ENCODE measurements at regions not wholly inside any gene's neighbourhood (a gene's known extent, or its start where the extent isn't known, plus 50 kb on each side); places are given as distances from the start of the nearest gene placed in this dataset.
"Not testable (repeated sequence)": the region's sequence is repeated elsewhere in the genome, so short reads cannot be mapped to it uniquely, and the experiment has no call there.

- no peak for DNase-seq (ENCODE audit: low read depth, low spot score)
These were observed 109.5 kb downstream of the SINHCAF start for GRCh38 chr12:31216479-31216878.

GRCh38 chr12:31217356-31218130, 108.4 kb downstream of the SINHCAF start:
- DNase-seq (ENCODE audit: low read depth, low spot score) = no peak

- DNase-seq (ENCODE audit: low read depth, low spot score) = no peak
These were observed 107.5 kb downstream of the SINHCAF start for GRCh38 chr12:31218203-31219025.

GRCh38 chr12:31219521-31219920, 106.4 kb downstream of the SINHCAF start:
- no peak for DNase-seq (ENCODE audit: low read depth, low spot score)

- no peak for DNase-seq (ENCODE audit: low read depth, low spot score)
These were observed 105.9 kb downstream of the SINHCAF start for GRCh38 chr12:31220061-31220460.

GRCh38 chr12:31220633-31221550, 105.1 kb downstream of the SINHCAF start:
- no peak for DNase-seq (ENCODE audit: low read depth, low spot score)

GRCh38 chr12:31221551-31221945, 104.4 kb downstream of the SINHCAF start:
- DNase-seq (ENCODE audit: low read depth, low spot score) = no peak

- no peak for DNase-seq (ENCODE audit: low read depth, low spot score)
These were observed 103.2 kb downstream of the SINHCAF start for GRCh38 chr12:31222620-31223222.

- not testable (repeated sequence) for DNase-seq (ENCODE audit: low read depth, low spot score)
These were observed 102.3 kb downstream of the SINHCAF start for GRCh38 chr12:31223640-31224039.

- DNase-seq (ENCODE audit: low read depth, low spot score) = no peak
These were observed 101.0 kb downstream of the SINHCAF start for GRCh38 chr12:31224768-31225448.

GRCh38 chr12:31225656-31226535, 100.1 kb downstream of the SINHCAF start:
- no peak for DNase-seq (ENCODE audit: low read depth, low spot score)

- no peak for DNase-seq (ENCODE audit: low read depth, low spot score)
These were observed 99.3 kb downstream of the SINHCAF start for GRCh38 chr12:31226639-31227038.

GRCh38 chr12:31227401-31227981, 98.5 kb downstream of the SINHCAF start:
- no peak for DNase-seq (ENCODE audit: low read depth, low spot score)

- no peak for DNase-seq (ENCODE audit: low read depth, low spot score)
These were observed 96.8 kb downstream of the SINHCAF start for GRCh38 chr12:31228811-31229792.

GRCh38 chr12:31230004-31230403, 95.9 kb downstream of the SINHCAF start:
- no peak for DNase-seq (ENCODE audit: low read depth, low spot score)
